ENCODE measurements at regions not wholly inside any gene's neighbourhood (a gene's known extent, or its start where the extent isn't known, plus 50 kb on each side); places are given as distances from the start of the nearest gene placed in this dataset.
"Not testable (repeated sequence)": the region's sequence is repeated elsewhere in the genome, so short reads cannot be mapped to it uniquely, and the experiment has no call there.

- Histone ChIP-seq H3K4me1 (ENCODE audit: control insufficient read depth, insufficient read depth, low read length) (no peaks in the 10 kb centered on the region), H3K27me3 (ENCODE audit: control insufficient read depth, insufficient read depth, low read length, poor library complexity, severe bottlenecking) (no peaks in the 10 kb centered on the region), H3K27ac (ENCODE audit: low read depth, low read length) (no peak overlapping the region), H3K9me3 (ENCODE audit: control insufficient read depth, low read length) (no peaks in the 10 kb centered on the region), H3K4me3 (ENCODE audit: low read length) (no peak overlapping the region), H3K36me3 (ENCODE audit: control insufficient read depth, insufficient read depth, low read length) (no peaks in the 10 kb centered on the region), H3K9ac (ENCODE audit: extremely low read depth, low read length, poor library complexity, severe bottlenecking) (no peak overlapping the region)
- 91 to 94% methylated on average over 5 to 9 of the region's 9 CpGs for WGBS, 2 experiments (ENCODE audit: insufficient coverage in 1 of 2, insufficient read length in 1 of 2)
- Mint-ChIP-seq H3K27ac (no peak overlapping the region), H3K27me3 (ENCODE audit: insufficient read depth) (no peaks in the 10 kb centered on the region), H3K4me3 (no peak overlapping the region), H3K4me1 (no peaks in the 10 kb centered on the region), H3K9me3 (no peaks in the 10 kb centered on the region), H3K36me3 (ENCODE audit: low read depth) (no peaks in the 10 kb centered on the region)
- no peak for DNase-seq
- no peak for TF ChIP-seq CTCF (conservative IDR thresholded peaks at IDR 0.05)
These were observed 350.9 kb upstream of the PKN2 start for GRCh38 chr1:88333086-88333695.

GRCh38 chr1:88341447-88341846, 342.6 kb upstream of the PKN2 start:
- TF ChIP-seq CTCF (conservative IDR thresholded peaks at IDR 0.05) = no peak
- Histone ChIP-seq H3K27me3 (ENCODE audit: control insufficient read depth, insufficient read depth, low read length, poor library complexity, severe bottlenecking) (no peaks in the 10 kb centered on the region), H3K27ac (ENCODE audit: low read depth, low read length) (no peak overlapping the region), H3K9ac (ENCODE audit: extremely low read depth, low read length, poor library complexity, severe bottlenecking) (no peak overlapping the region), H3K9me3 (ENCODE audit: control insufficient read depth, low read length) (no peaks in the 10 kb centered on the region), H3K36me3 (ENCODE audit: control insufficient read depth, insufficient read depth, low read length) (no peaks in the 10 kb centered on the region), H3K4me3 (ENCODE audit: low read length) (no peak overlapping the region), H3K4me1 (ENCODE audit: control insufficient read depth, insufficient read depth, low read length) (no peaks in the 10 kb centered on the region)
- Mint-ChIP-seq H3K27ac (no peak overlapping the region), H3K36me3 (ENCODE audit: low read depth) (no peaks in the 10 kb centered on the region), H3K9me3 (peaks cover 9% of the 10 kb centered on the region), H3K4me1 (no peaks in the 10 kb centered on the region), H3K4me3 (no peak overlapping the region), H3K27me3 (ENCODE audit: insufficient read depth) (no peaks in the 10 kb centered on the region)
- WGBS, 2 experiments (ENCODE audit: insufficient coverage in 1 of 2, insufficient read length in 1 of 2) = 93 to 96% methylated on average over 3 to 5 of the region's 5 CpGs
- no peak for DNase-seq

- WGBS, 2 experiments (ENCODE audit: insufficient coverage in 1 of 2, insufficient read length in 1 of 2) = no CpG with 5 or more reads among the region's 16 CpGs
These were observed 342.0 kb upstream of the PKN2 start for GRCh38 chr1:88342081-88342480.

GRCh38 chr1:88350648-88351047, 333.4 kb upstream of the PKN2 start:
- H3K4me1 Mint-ChIP-seq = no peaks in the 10 kb centered on the region
- H3K9ac ChIP-seq (ENCODE audit: extremely low read depth, low read length, poor library complexity, severe bottlenecking) = no peak overlapping the region
- WGBS, 2 experiments (ENCODE audit: insufficient coverage in 1 of 2, insufficient read length in 1 of 2) = 98% methylated on average over 2 of the region's 2 CpGs; no CpG with 5 or more reads in 1 of the 2 experiments
- H3K9me3 ChIP-seq (ENCODE audit: control insufficient read depth, low read length) = no peaks in the 10 kb centered on the region
- H3K27me3 Mint-ChIP-seq (ENCODE audit: insufficient read depth) = no peaks in the 10 kb centered on the region
- H3K36me3 ChIP-seq (ENCODE audit: control insufficient read depth, insufficient read depth, low read length) = no peaks in the 10 kb centered on the region
- H3K27me3 ChIP-seq (ENCODE audit: control insufficient read depth, insufficient read depth, low read length, poor library complexity, severe bottlenecking) = no peaks in the 10 kb centered on the region
- no peak overlapping the region for H3K4me3 Mint-ChIP-seq
- TF ChIP-seq CTCF (conservative IDR thresholded peaks at IDR 0.05) = no peak
- no peak overlapping the region for H3K27ac Mint-ChIP-seq
- DNase-seq = no peak
- no peak overlapping the region for H3K4me3 ChIP-seq (ENCODE audit: low read length)
- no peaks in the 10 kb centered on the region for H3K9me3 Mint-ChIP-seq
- H3K27ac ChIP-seq (ENCODE audit: low read depth, low read length) = no peak overlapping the region
- H3K36me3 Mint-ChIP-seq (ENCODE audit: low read depth) = no peaks in the 10 kb centered on the region
- H3K4me1 ChIP-seq (ENCODE audit: control insufficient read depth, insufficient read depth, low read length) = no peaks in the 10 kb centered on the region

More at GRCh38 chr1:88342081-88342480, 342.0 kb upstream of the PKN2 start:
- H3K27me3 ChIP-seq (ENCODE audit: control insufficient read depth, insufficient read depth, low read length, poor library complexity, severe bottlenecking); H3K4me1 Mint-ChIP-seq; DNase-seq; H3K9ac ChIP-seq (ENCODE audit: extremely low read depth, low read length, poor library complexity, severe bottlenecking); H3K9me3 ChIP-seq (ENCODE audit: control insufficient read depth, low read length); H3K4me3 Mint-ChIP-seq; H3K9me3 Mint-ChIP-seq; H3K27ac Mint-ChIP-seq; H3K27me3 Mint-ChIP-seq (ENCODE audit: insufficient read depth); H3K4me1 ChIP-seq (ENCODE audit: control insufficient read depth, insufficient read depth, low read length); H3K36me3 Mint-ChIP-seq (ENCODE audit: low read depth); H3K4me3 ChIP-seq (ENCODE audit: low read length); H3K36me3 ChIP-seq (ENCODE audit: control insufficient read depth, insufficient read depth, low read length); H3K27ac ChIP-seq (ENCODE audit: low read depth, low read length): not testable (repeated sequence)
